Prostate gland (tissue), 2 donors: ENCODE measurements at regions not wholly inside any gene's neighbourhood (a gene's known extent, or its start where the extent isn't known, plus 50 kb on each side); places are given as distances from the start of the nearest gene placed in this dataset.

ENCODE experiments used
- DNase-seq: peaks from one replicate; pipeline ENCODE4 v3.0.0-alpha.2; 2019; ENCODE audit warnings: low spot score
- H3K27ac ChIP-seq, 2 donors: fragments of 200-600 bp; sonication (generic); 2 replicates each; pipeline ENCODE4 v1.5.1; 2017 to 2019
- H3K27me3 ChIP-seq: fragments of 200-600 bp; sonication (generic); replicated peaks from 2 replicates; pipeline ENCODE4 v1.5.1; 2019; ENCODE audit not compliant: insufficient read depth
- H3K36me3 ChIP-seq, 2 donors: fragments of 200-600 bp; sonication (generic); 1 replicate in 1 of 2; 2 replicates in 1 of 2; pipeline versions ENCODE4 v1.5.1 to v1.8.1; 2017 to 2019
- H3K4me1 ChIP-seq: fragments of 200-600 bp; sonication (generic); replicated peaks from 2 replicates; pipeline ENCODE4 v1.5.1; 2019
- H3K4me3 ChIP-seq, 2 donors: fragments of 200-600 bp; sonication (generic); 2 replicates each; pipeline ENCODE4 v1.5.1; 2017 to 2019
- H3K9me3 ChIP-seq: fragments of 200-600 bp; sonication (generic); 2 replicates; pipeline ENCODE4 v1.5.1; 2017
- POLR2A ChIP-seq: fragments of 450-650 bp; IDR thresholded peaks from one replicate; pipeline ENCODE4 v1.6.1; 2016; ENCODE audit warnings: antibody characterized with exemption, mild to moderate bottlenecking
- POLR2AphosphoS5 ChIP-seq: sonication (generic); formaldehyde crosslinking; IDR thresholded peaks from one replicate; pipeline ENCODE4 v1.6.1; 2017; ENCODE audit warnings: antibody characterized with exemption
- WGBS: methylation state at CpG from one replicate; pipeline ENCODE4 v1.1.5; 2018; 5-methylcytosine and 5-hydroxymethylcytosine counted together
- intact Hi-C: fragments of 100-400 bp; cut with DNase I; formaldehyde crosslinking; loops from one replicate; pipeline ENCODE4 v1.14.2; 2022
- TF ChIP-seq, protein P1 (sequence below), 4 experiments: fragments of 200-600 bp in 2 of 4; fragments of 450-650 bp in 2 of 4; sonication (generic) in 2 of 4; IDR thresholded peaks; 1 replicate in 3 of 4; 2 replicates in 1 of 4; pipeline ENCODE4 v1.5.1; 2016 to 2019; ENCODE audit warnings: antibody characterized with exemption in 4 of 4, mild to moderate bottlenecking in 2 of 4, moderate library complexity in 2 of 4

DNA sequence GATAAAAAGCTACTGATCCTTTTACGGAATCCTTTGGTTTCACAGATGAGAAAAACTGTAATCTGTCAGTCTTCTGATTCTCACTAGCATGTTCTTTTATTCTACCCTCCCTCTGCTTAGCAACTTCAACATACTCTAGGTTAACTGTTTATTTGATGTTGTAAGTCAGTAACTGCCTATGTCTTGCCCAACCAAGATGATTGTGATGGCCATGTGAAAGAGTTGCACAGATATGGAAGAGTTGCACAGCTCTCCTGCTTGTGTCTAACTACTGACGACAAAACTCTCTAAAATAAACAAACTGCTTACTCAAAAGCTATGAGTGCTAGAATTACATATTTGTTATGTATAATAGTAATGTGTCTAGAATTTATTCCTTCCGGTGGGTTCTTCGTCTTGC, 227.3 kb upstream of the DAB2 start:
- TF ChIP-seq, protein P1, sequence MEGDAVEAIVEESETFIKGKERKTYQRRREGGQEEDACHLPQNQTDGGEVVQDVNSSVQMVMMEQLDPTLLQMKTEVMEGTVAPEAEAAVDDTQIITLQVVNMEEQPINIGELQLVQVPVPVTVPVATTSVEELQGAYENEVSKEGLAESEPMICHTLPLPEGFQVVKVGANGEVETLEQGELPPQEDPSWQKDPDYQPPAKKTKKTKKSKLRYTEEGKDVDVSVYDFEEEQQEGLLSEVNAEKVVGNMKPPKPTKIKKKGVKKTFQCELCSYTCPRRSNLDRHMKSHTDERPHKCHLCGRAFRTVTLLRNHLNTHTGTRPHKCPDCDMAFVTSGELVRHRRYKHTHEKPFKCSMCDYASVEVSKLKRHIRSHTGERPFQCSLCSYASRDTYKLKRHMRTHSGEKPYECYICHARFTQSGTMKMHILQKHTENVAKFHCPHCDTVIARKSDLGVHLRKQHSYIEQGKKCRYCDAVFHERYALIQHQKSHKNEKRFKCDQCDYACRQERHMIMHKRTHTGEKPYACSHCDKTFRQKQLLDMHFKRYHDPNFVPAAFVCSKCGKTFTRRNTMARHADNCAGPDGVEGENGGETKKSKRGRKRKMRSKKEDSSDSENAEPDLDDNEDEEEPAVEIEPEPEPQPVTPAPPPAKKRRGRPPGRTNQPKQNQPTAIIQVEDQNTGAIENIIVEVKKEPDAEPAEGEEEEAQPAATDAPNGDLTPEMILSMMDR (IDR thresholded peaks at IDR 0.05), result no peak
- TF ChIP-seq POLR2A, result no peak
- no peak for TF ChIP-seq POLR2AphosphoS5
- Histone ChIP-seq H3K9me3 (no peaks in the 10 kb centered on the region), H3K4me1 (no peaks in the 10 kb centered on the region), H3K27me3 (no peaks in the 10 kb centered on the region), H3K36me3 (no peaks in the 10 kb centered on the region), H3K4me3 (no peak overlapping the region), H3K27ac (no peak overlapping the region)
- no peak for DNase-seq
- 88% methylated on average over 4 of the region's 4 CpGs for WGBS
- intact Hi-C loops, result no loop called here

- TF ChIP-seq, protein P1 (IDR thresholded peaks at IDR 0.05), result no peak
- TF ChIP-seq POLR2AphosphoS5 (no peak), POLR2A (no peak)
- 82% methylated on average over 1 of the region's 1 CpG for WGBS
- Histone ChIP-seq H3K36me3 (no peaks in the 10 kb centered on the region), H3K27me3 (no peaks in the 10 kb centered on the region), H3K9me3 (no peaks in the 10 kb centered on the region), H3K4me1 (no peaks in the 10 kb centered on the region), H3K4me3 (no peak overlapping the region), H3K27ac (no peak overlapping the region)
- DNase-seq, result no peak
- intact Hi-C loops, result no loop called here
Observed at GRCh38 chr5:39650008-39650762, 225.4 kb upstream of the DAB2 start.

- Histone ChIP-seq H3K9me3 (no peaks in the 10 kb centered on the region), H3K4me1 (no peaks in the 10 kb centered on the region), H3K27ac (no peak overlapping the region), H3K27me3 (no peaks in the 10 kb centered on the region), H3K36me3 (no peaks in the 10 kb centered on the region), H3K4me3 (no peak overlapping the region)
- whole genome bisulfite sequencing, result 85% methylated on average over 7 of the region's 7 CpGs
- TF ChIP-seq, protein P1 (IDR thresholded peaks at IDR 0.05), result no peak
- TF ChIP-seq POLR2A (no peak), POLR2AphosphoS5 (no peak)
- intact Hi-C loops, result no loop called here
- no peak for DNase-seq
Observed at GRCh38 chr5:39648848-39649227, 224.1 kb upstream of the DAB2 start.

GRCh38 chr5:39648085-39648847, 223.5 kb upstream of the DAB2 start:
- TF ChIP-seq, protein P1 (IDR thresholded peaks at IDR 0.05), result no peak
- no peak for TF ChIP-seq POLR2A
- TF ChIP-seq POLR2AphosphoS5, result no peak
- no peaks in the 10 kb centered on the region for H3K36me3 ChIP-seq
- H3K4me1 ChIP-seq, result no peaks in the 10 kb centered on the region
- intact Hi-C loops, result no loop called here
- H3K27ac ChIP-seq, result no peak overlapping the region
- 72% methylated on average over 3 of the region's 3 CpGs for WGBS
- DNase-seq, result no peak
- H3K27me3 ChIP-seq, result no peaks in the 10 kb centered on the region
- no peaks in the 10 kb centered on the region for H3K9me3 ChIP-seq
- no peak overlapping the region for H3K4me3 ChIP-seq

DNA sequence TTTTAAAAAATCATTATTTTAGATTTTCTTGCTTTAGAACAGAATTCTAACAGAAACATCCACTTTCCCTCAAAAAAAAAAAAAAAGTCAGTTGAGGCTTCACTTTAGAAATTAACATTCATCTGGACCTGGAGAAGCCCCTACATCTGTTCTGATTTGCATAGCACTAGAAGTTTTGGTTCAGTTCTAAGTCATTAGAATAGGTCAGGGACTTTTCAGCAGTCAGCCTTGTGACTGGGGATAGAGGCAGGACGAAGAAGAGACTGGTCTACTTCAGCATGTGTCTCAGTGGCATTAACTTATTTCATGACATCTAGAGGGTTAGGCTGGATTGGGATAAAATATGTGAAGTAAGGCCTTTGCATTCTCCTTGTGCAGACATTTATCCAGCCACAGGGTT, 215.8 kb upstream of the DAB2 start:
- DNase-seq, result no peak
- intact Hi-C loops, result no loop called here
- Histone ChIP-seq H3K4me3 (no peak overlapping the region), H3K4me1 (no peaks in the 10 kb centered on the region), H3K9me3 (no peaks in the 10 kb centered on the region), H3K27ac (no peak overlapping the region), H3K27me3 (no peaks in the 10 kb centered on the region), H3K36me3 (no peaks in the 10 kb centered on the region)
- TF ChIP-seq POLR2A (no peak), POLR2AphosphoS5 (no peak)
- TF ChIP-seq, protein P1 (IDR thresholded peaks at IDR 0.05), result no peak
- 38% methylated on average over 1 of the region's 1 CpG for WGBS
